K562 (cell line): ENCODE measurements at regions not wholly inside any gene's neighbourhood (a gene's known extent, or its start where the extent isn't known, plus 50 kb on each side); places are given as distances from the start of the nearest gene placed in this dataset.

Experiments
- ATAC-seq: fragments of 200-7000 bp; cut with Tn5 transposase; 3 replicates; pipeline ENCODE4 v1.9.1; 2020; ENCODE audit warnings: moderate library complexity
- BruUV-seq: library from RNA; stranded (reverse); fragments of 400-500 nt; replicated peaks from 2 replicates; lab custom pipeline; 2021; lab: Mats Ljungman, UMichigan
- CTCF ChIA-PET: fragments of 300-600 bp; formaldehyde crosslinking; extraction: SDS; loops from one replicate; lab custom pipeline; 2021; ENCODE audit warnings: low intra/inter-chr PET ratio; lab: Yijun Ruan, JAX
- POLR2A ChIA-PET: fragments of 300-600, 350-650 bp; sonication (Branson Sonifier 250); formaldehyde crosslinking; extraction: SDS; loops from one replicate; lab custom pipeline; 2021; ENCODE audit warnings: antibody characterized with exemption, inconsistent platforms; lab: Yijun Ruan, JAX
- DNase-seq, 4 experiments: peaks; one replicate each; pipeline versions ENCODE4 v3.0.0 to v3.0.0-alpha.2; 2011 to 2018; ENCODE audit warnings: low spot score in 3 of 4, mixed read lengths in 3 of 4; ENCODE audit errors: extremely low read depth in 1 of 4
- FAIRE-seq: peaks from 2 replicates; lab custom pipeline; 2011; peaks lifted over from hg19 to GRCh38; lab: Jason Lieb, UNC
- H2AFZ ChIP-seq: 2 replicates; pipeline ENCODE4 v1.6.0; 2011; ENCODE audit warnings: low read depth, low read length, control low read depth, inconsistent platforms
- H3K27ac ChIP-seq: fragments of 200-600 bp; 3 replicates; pipeline ENCODE4 v1.8.0; 2011; ENCODE audit warnings: low read depth, mild to moderate bottlenecking, control low read depth, inconsistent platforms, low read length, moderate library complexity, mixed read lengths; ENCODE audit errors: extremely low read depth
- H3K27me3 ChIP-seq, 2 experiments: fragments of 300-600 bp in 1 of 2; 2 replicates in 1 of 2; 3 replicates in 1 of 2; pipeline versions ENCODE4 v1.6.0 to v1.8.0; 2011; ENCODE audit warnings: inconsistent platforms in 2 of 2, low read length in 2 of 2, mild to moderate bottlenecking in 1 of 2, mixed read lengths in 1 of 2, moderate library complexity in 1 of 2; ENCODE audit not compliant: control insufficient read depth in 2 of 2, insufficient read depth in 2 of 2
- H3K36me3 ChIP-seq: fragments of 300-600 bp; 3 replicates; pipeline ENCODE4 v1.8.0; 2011; ENCODE audit warnings: mild to moderate bottlenecking, low read length, inconsistent platforms; ENCODE audit not compliant: control insufficient read depth, insufficient read depth
- H3K4me1 ChIP-seq, 2 experiments: fragments of 200-600 bp in 1 of 2; replicated peaks in 1 of 2; 2 replicates in 1 of 2; 3 replicates in 1 of 2; pipeline versions ENCODE4 v1.5.1 to v1.8.0; 2011; ENCODE audit warnings: inconsistent platforms in 2 of 2, low read length in 2 of 2, mild to moderate bottlenecking in 1 of 2, mixed read lengths in 1 of 2, moderate library complexity in 1 of 2; ENCODE audit not compliant: control insufficient read depth in 2 of 2, insufficient read depth in 2 of 2
- H3K4me2 ChIP-seq: 2 replicates; pipeline ENCODE4 v1.6.1; 2011; ENCODE audit warnings: low read length, control low read depth, inconsistent platforms, mixed read lengths; ENCODE audit not compliant: insufficient read depth
- H3K4me3 ChIP-seq: fragments of 200-600 bp; sonication (generic), shearing (Covaris generic); 2 replicates; pipeline ENCODE4 v1.5.1; 2016; ENCODE audit warnings: control low read depth, inconsistent platforms
- H3K79me2 ChIP-seq: fragments of 200-600 bp; 3 replicates; pipeline ENCODE4 v1.8.0; 2011; ENCODE audit warnings: low read length, inconsistent platforms; ENCODE audit not compliant: control insufficient read depth, insufficient read depth
- H3K9ac ChIP-seq, 2 experiments: 2 replicates each; pipeline versions ENCODE4 v1.6.0 to v1.6.1; 2011; ENCODE audit warnings: low read depth in 2 of 2, low read length in 2 of 2, control low read depth in 1 of 2, inconsistent platforms in 1 of 2, mild to moderate bottlenecking in 1 of 2, mixed read lengths in 1 of 2; ENCODE audit not compliant: insufficient read depth in 1 of 2
- H3K9me1 ChIP-seq: one replicate; pipeline ENCODE4 v1.6.0; 2011; ENCODE audit warnings: inconsistent platforms, mild to moderate bottlenecking, low read length, moderate library complexity; ENCODE audit not compliant: control insufficient read depth, insufficient read depth
- H3K9me3 ChIP-seq: replicated peaks from 2 replicates; pipeline ENCODE4 v1.5.1; 2011; ENCODE audit warnings: low read depth, low read length, inconsistent platforms; ENCODE audit not compliant: control insufficient read depth, insufficient read depth
- H4K20me1 ChIP-seq: replicated peaks from 2 replicates; pipeline ENCODE4 v1.6.1; 2011; ENCODE audit warnings: low read length, inconsistent platforms, mixed read lengths; ENCODE audit not compliant: control insufficient read depth, insufficient read depth
- ILK ChIP-seq: fragments of 450-650 bp; IDR thresholded peaks from 2 replicates; pipeline ENCODE4 v1.6.1; 2016; ENCODE audit warnings: missing genetic modification characterization, low read depth, mild to moderate bottlenecking, missing compliant biosample characterization, moderate library complexity, borderline replicate concordance
- ZNF165 ChIP-seq: fragments of 250-450 bp; sonication (Bioruptor Pico); IDR thresholded peaks from 2 replicates; pipeline ENCODE4 v1.4.0; 2020; ENCODE audit warnings: borderline replicate concordance
- WGBS: fragments of 100-300 bp; shearing (Covaris generic); methylation state at CpG from one replicate; pipeline ENCODE4 v1.1.6; 2016; ENCODE audit warnings: low coverage, mixed read lengths; ENCODE audit not compliant: insufficient coverage; ENCODE audit errors: missing lambda C conversion rate; 5-methylcytosine and 5-hydroxymethylcytosine counted together
- in situ Hi-C: fragments of 300-500 bp; cut with MboI; formaldehyde crosslinking; loops from 4 replicates; pipeline ENCODE4 v1.15.0; 2018; ENCODE audit warnings: inconsistent platforms, mixed read lengths
- intact Hi-C: fragments of 100-400 bp; cut with micrococcal nuclease; formaldehyde crosslinking; loops from 2 replicates; pipeline ENCODE4 v1.14.2; 2022

GRCh38 chr4:81526706-81527105 is 55.0 kb upstream of the RASGEF1B start:
- in situ Hi-C loops = no loop called here
- Histone ChIP-seq H2AFZ (no peak overlapping the region), H3K36me3 (no peaks in the 10 kb centered on the region), H3K9me1 (no peaks in the 10 kb centered on the region), H4K20me1 (no peaks in the 10 kb centered on the region), H3K4me1 (no peaks in the 10 kb centered on the region), H3K27ac (no peak overlapping the region), H3K27me3 (no peaks in the 10 kb centered on the region), H3K4me2 (no peak overlapping the region), H3K4me3 (no peak overlapping the region), H3K9me3 (no peaks in the 10 kb centered on the region), H3K9ac (no peak overlapping the region), H3K79me2 (no peaks in the 10 kb centered on the region)
- DNase-seq (no peak), FAIRE-seq (no peak), ATAC-seq (no peak)
- TF ChIP-seq ZNF165 (CRISPR knock-in tag) = no peak
- no TSS peak for BruUV-seq
- intact Hi-C loops = no loop called here
- 3% methylated on average over 2 of the region's 2 CpGs for WGBS
- CTCF ChIA-PET = no interaction called here
- POLR2A ChIA-PET = no interaction called here

- Histone ChIP-seq H3K79me2 (no peaks in the 10 kb centered on the region), H2AFZ (no peak overlapping the region), H3K9me1 (no peaks in the 10 kb centered on the region), H3K4me3 (no peak overlapping the region), H3K4me1 (no peaks in the 10 kb centered on the region), H3K27me3 (no peaks in the 10 kb centered on the region), H3K36me3 (no peaks in the 10 kb centered on the region), H3K9ac (no peak overlapping the region), H4K20me1 (no peaks in the 10 kb centered on the region), H3K27ac (no peak overlapping the region), H3K9me3 (no peaks in the 10 kb centered on the region), H3K4me2 (no peak overlapping the region)
- FAIRE-seq (no peak), ATAC-seq (no peak), DNase-seq (no peak)
- in situ Hi-C loops (no loop called here), intact Hi-C loops (no loop called here)
- CTCF ChIA-PET = no interaction called here
- no TSS peak for BruUV-seq
- 3% methylated on average over 2 of the region's 2 CpGs for WGBS
- TF ChIP-seq ILK (tag) = no peak
- POLR2A ChIA-PET = interaction anchor here (1.0 kb wide), 1 partner anchor 9 kb away, joined by 4 read pairs; no protein-coding TSS in a partner anchor
These were observed 52.1 kb upstream of the RASGEF1B start for GRCh38 chr4:81523672-81524327.
